MCF 10A (cell line): ENCODE measurements at regions not wholly inside any gene's neighbourhood (a gene's known extent, or its start where the extent isn't known, plus 50 kb on each side); places are given as distances from the start of the nearest gene placed in this dataset.

ENCODE experiments used
- BruUV-seq: library from RNA; stranded (reverse); fragments of 400-500 nt; replicated peaks from 2 replicates; lab custom pipeline; 2021; lab: Mats Ljungman, UMichigan
- CTCF ChIA-PET: fragments of 300-600 bp; sonication (Branson Sonifier 250); formaldehyde crosslinking; extraction: SDS; loops from one replicate; lab custom pipeline; 2021; ENCODE audit warnings: antibody characterized with exemption, inconsistent platforms; lab: Yijun Ruan, JAX
- POLR2A ChIA-PET: fragments of 300-600, 350-650 bp; sonication (Branson Sonifier 250); formaldehyde crosslinking; extraction: SDS; loops from one replicate; lab custom pipeline; 2020; ENCODE audit warnings: antibody characterized with exemption, inconsistent platforms; lab: Yijun Ruan, JAX
- DNase-seq: peaks from one replicate; pipeline ENCODE4 v3.0.0-alpha.2; 2018; ENCODE audit not compliant: unreplicated experiment
- H3K27ac Mint-ChIP-seq: one replicate; pipeline ENCODE4 v1.8.0; 2022; ENCODE audit warnings: mild to moderate bottlenecking, low read depth, mixed read lengths; ENCODE audit not compliant: unreplicated experiment
- H3K27me3 Mint-ChIP-seq: one replicate; pipeline ENCODE4 v1.8.0; 2022; ENCODE audit warnings: mixed read lengths; ENCODE audit not compliant: insufficient read depth, unreplicated experiment
- H3K36me3 Mint-ChIP-seq: one replicate; pipeline ENCODE4 v1.8.0; 2022; ENCODE audit warnings: mild to moderate bottlenecking, moderate library complexity, mixed read lengths; ENCODE audit not compliant: insufficient read depth, unreplicated experiment
- H3K4me1 Mint-ChIP-seq: one replicate; pipeline ENCODE4 v1.8.0; 2022; ENCODE audit warnings: mixed read lengths; ENCODE audit not compliant: insufficient read depth, unreplicated experiment
- H3K4me3 Mint-ChIP-seq: one replicate; pipeline ENCODE4 v1.8.0; 2022; ENCODE audit warnings: mild to moderate bottlenecking, moderate library complexity, mixed read lengths; ENCODE audit not compliant: unreplicated experiment
- H3K9me3 Mint-ChIP-seq: one replicate; pipeline ENCODE4 v1.8.0; 2022; ENCODE audit warnings: mixed read lengths; ENCODE audit not compliant: unreplicated experiment
- intact Hi-C: fragments of 100-400 bp; cut with micrococcal nuclease; formaldehyde crosslinking; loops from 2 replicates; pipeline ENCODE4 v1.14.1; 2022
- TF ChIP-seq, protein P1 (sequence below): fragments of 200-600 bp; IDR thresholded peaks from one replicate; pipeline ENCODE4 v1.8.0; 2022; ENCODE audit warnings: antibody characterized with exemption, mild to moderate bottlenecking; ENCODE audit not compliant: unreplicated experiment

DNA sequence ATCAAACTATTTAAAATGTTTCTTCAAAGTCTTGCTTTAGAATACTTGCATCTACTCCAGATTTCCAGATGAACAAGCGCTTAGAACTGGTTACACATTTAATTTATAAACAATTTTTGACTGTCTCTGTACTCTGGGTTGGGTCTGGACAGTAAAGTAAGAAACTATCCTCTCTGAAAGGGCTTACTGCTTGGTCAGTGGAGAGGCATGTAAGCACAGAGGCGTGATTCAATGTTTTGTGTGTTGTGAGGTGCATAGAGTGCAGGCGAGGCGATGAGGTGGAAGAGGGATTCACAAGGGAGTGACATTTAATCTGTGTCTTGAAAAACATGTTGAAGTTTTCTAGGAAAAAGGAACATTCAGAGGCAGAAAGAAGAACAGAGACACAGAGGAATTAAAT lies 231.4 kb downstream of the VEGFC start:
- no peaks in the 10 kb centered on the region for H3K36me3 Mint-ChIP-seq
- no TSS peak for BruUV-seq
- ChIA-PET CTCF (no interaction called here), POLR2A (no interaction called here)
- no peak overlapping the region for H3K27ac Mint-ChIP-seq
- H3K27me3 Mint-ChIP-seq: no peaks in the 10 kb centered on the region
- no peak for DNase-seq
- H3K9me3 Mint-ChIP-seq: no peaks in the 10 kb centered on the region
- intact Hi-C loops: loop anchor here (5.0 to 10.0 kb wide), 2 partner anchors 187 to 776 kb away; no protein-coding TSS in a partner anchor
- no peak overlapping the region for H3K4me3 Mint-ChIP-seq
- peaks cover 5% of the 10 kb centered on the region for H3K4me1 Mint-ChIP-seq
- TF ChIP-seq, protein P1, sequence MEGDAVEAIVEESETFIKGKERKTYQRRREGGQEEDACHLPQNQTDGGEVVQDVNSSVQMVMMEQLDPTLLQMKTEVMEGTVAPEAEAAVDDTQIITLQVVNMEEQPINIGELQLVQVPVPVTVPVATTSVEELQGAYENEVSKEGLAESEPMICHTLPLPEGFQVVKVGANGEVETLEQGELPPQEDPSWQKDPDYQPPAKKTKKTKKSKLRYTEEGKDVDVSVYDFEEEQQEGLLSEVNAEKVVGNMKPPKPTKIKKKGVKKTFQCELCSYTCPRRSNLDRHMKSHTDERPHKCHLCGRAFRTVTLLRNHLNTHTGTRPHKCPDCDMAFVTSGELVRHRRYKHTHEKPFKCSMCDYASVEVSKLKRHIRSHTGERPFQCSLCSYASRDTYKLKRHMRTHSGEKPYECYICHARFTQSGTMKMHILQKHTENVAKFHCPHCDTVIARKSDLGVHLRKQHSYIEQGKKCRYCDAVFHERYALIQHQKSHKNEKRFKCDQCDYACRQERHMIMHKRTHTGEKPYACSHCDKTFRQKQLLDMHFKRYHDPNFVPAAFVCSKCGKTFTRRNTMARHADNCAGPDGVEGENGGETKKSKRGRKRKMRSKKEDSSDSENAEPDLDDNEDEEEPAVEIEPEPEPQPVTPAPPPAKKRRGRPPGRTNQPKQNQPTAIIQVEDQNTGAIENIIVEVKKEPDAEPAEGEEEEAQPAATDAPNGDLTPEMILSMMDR: no peak

DNA sequence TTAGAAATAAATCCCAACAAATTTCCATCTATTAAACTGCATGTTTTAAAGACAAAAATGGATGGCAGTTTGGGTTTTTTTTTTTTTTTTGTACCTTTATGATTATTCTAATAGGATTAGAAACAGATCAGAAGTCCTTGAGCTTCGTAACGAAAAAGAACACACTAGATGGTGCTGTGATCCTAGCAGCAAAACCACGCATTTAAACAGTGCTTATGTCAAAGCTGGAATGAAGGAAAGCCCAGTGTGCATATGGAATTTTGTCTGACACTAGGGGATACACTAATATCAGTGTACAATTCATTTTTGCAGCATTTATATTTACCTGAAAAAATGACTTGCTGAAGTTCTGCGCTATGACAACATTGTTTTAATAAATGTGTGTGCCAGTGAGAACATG lies 229.1 kb downstream of the VEGFC start:
- TF ChIP-seq, protein P1: peak; percentile 10
- Mint-ChIP-seq H3K9me3 (no peaks in the 10 kb centered on the region), H3K4me3 (no peak overlapping the region), H3K36me3 (no peaks in the 10 kb centered on the region), H3K27me3 (no peaks in the 10 kb centered on the region), H3K27ac (no peak overlapping the region), H3K4me1 (peaks cover 5% of the 10 kb centered on the region)
- intact Hi-C loops: loop anchor here (1.0 to 10.0 kb wide), 4 partner anchors 189 to 774 kb away; no protein-coding TSS in a partner anchor
- ChIA-PET POLR2A (no interaction called here), CTCF (interaction anchor here (0.6 to 3.5 kb wide), 5 partner anchors 14 to 484 kb away, joined by 3 to 21 read pairs (median 5); no protein-coding TSS in a partner anchor)
- DNase-seq: peak; percentile 35
- BruUV-seq: no TSS peak

DNA sequence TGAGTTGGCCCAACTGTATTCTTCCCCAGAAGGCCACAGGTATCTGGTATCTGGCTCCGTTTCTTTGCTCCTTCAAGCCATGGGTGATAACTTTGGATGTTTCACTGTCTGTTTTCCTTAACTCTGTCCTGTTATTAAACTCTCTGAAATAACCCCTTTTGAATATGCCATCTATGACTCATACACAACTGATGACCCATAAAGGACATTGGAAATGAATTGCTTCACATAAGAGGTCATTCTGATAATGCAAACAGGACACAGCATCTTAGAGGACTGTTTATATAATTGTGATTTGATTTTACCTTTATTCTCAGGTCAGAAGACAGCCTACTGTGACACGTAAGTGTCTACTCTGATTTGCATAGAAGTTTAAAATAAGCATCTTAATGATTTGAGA lies 227.7 kb downstream of the VEGFC start:
- intact Hi-C loops: loop anchor here (10.0 kb wide), 1 partner anchor 190 kb away; no protein-coding TSS in a partner anchor
- BruUV-seq: no TSS peak
- POLR2A ChIA-PET: no interaction called here

DNA sequence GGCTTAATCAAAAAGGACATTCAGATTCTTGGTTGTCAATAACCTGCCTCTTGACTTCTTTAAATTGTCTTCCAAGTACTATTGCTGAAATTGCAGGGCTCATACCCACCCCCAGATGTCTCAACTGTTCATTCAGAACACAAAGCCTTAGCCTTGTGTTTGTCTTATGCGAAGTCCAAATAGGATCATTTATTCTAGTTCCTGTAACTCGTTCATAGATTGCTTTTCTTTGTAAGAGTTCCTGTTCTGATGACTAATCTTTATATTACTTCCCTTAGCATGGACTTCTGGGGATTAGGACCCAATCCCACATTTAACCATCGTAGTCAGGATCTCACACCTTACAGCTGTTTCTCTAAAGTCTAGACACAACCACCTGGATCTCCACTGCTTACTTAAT lies 226.0 kb downstream of the VEGFC start:
- Mint-ChIP-seq H3K27ac (no peak overlapping the region), H3K4me1 (peaks cover 5% of the 10 kb centered on the region), H3K9me3 (no peaks in the 10 kb centered on the region), H3K36me3 (no peaks in the 10 kb centered on the region), H3K27me3 (no peaks in the 10 kb centered on the region), H3K4me3 (no peak overlapping the region)
- BruUV-seq: no TSS peak
- DNase-seq: no peak
- CTCF ChIA-PET: interaction anchor here (0.6 to 1.4 kb wide), 2 partner anchors 67 to 187 kb away, joined by 5 to 6 read pairs; no protein-coding TSS in a partner anchor
- intact Hi-C loops: loop anchor here (10.0 kb wide), 1 partner anchor 192 kb away; no protein-coding TSS in a partner anchor
- TF ChIP-seq, protein P1: no peak
- POLR2A ChIA-PET: no interaction called here

More for the DNA sequence above, 227.7 kb downstream of the VEGFC start:
- Mint-ChIP-seq H3K9me3 (no peaks in the 10 kb centered on the region), H3K27ac (no peak overlapping the region), H3K4me1 (peaks cover 5% of the 10 kb centered on the region), H3K4me3 (no peak overlapping the region), H3K36me3 (no peaks in the 10 kb centered on the region), H3K27me3 (no peaks in the 10 kb centered on the region)
- DNase-seq: no peak
- CTCF ChIA-PET: interaction anchor here (3.5 kb wide), 1 partner anchor 483 kb away, joined by 21 read pairs; no protein-coding TSS in a partner anchor
- TF ChIP-seq, protein P1: no peak
